ENCODE measurements at regions not wholly inside any gene's neighbourhood (a gene's known extent, or its start where the extent isn't known, plus 50 kb on each side); places are given as distances from the start of the nearest gene placed in this dataset.

GRCh38 chr11:70815485-70815832 lies 417.1 kb downstream of the CTTN start:
- WGBS, result 89% methylated on average over 7 of the region's 7 CpGs
- no peak overlapping the region for H3K27ac ChIP-seq (ENCODE audit: low read depth)
- DNase-seq (ENCODE audit: extremely low spot score), result no peak
- H3K4me1 ChIP-seq (ENCODE audit: insufficient read depth), result no peaks in the 10 kb centered on the region
- no peak overlapping the region for H3K4me3 ChIP-seq (ENCODE audit: low read depth, low read length)
- H3K36me3 ChIP-seq (ENCODE audit: insufficient read depth), result no peaks in the 10 kb centered on the region

GRCh38 chr11:70816156-70816678 lies 417.9 kb downstream of the CTTN start:
- Histone ChIP-seq H3K4me1 (ENCODE audit: insufficient read depth) (no peaks in the 10 kb centered on the region), H3K36me3 (ENCODE audit: insufficient read depth) (no peaks in the 10 kb centered on the region), H3K27ac (ENCODE audit: low read depth) (no peak overlapping the region), H3K4me3 (ENCODE audit: low read depth, low read length) (no peak overlapping the region)
- no peak for DNase-seq (ENCODE audit: extremely low spot score)
- 67% methylated on average over 10 of the region's 10 CpGs for WGBS

- no peak overlapping the region for H3K4me3 ChIP-seq (ENCODE audit: low read depth, low read length)
- 64% methylated on average over 9 of the region's 9 CpGs for WGBS
- no peaks in the 10 kb centered on the region for H3K36me3 ChIP-seq (ENCODE audit: insufficient read depth)
- no peak for DNase-seq (ENCODE audit: extremely low spot score)
- H3K27ac ChIP-seq (ENCODE audit: low read depth), result no peak overlapping the region
- H3K4me1 ChIP-seq (ENCODE audit: insufficient read depth), result no peaks in the 10 kb centered on the region
These were observed 420.0 kb downstream of the CTTN start for GRCh38 chr11:70818351-70818750.

- Histone ChIP-seq H3K4me3 (ENCODE audit: low read depth, low read length) (no peak overlapping the region), H3K36me3 (ENCODE audit: insufficient read depth) (no peaks in the 10 kb centered on the region), H3K4me1 (ENCODE audit: insufficient read depth) (no peaks in the 10 kb centered on the region), H3K27ac (ENCODE audit: low read depth) (no peak overlapping the region)
- no peak for DNase-seq (ENCODE audit: extremely low spot score)
- WGBS, result 75% methylated on average over 15 of the region's 15 CpGs
These were observed 420.7 kb downstream of the CTTN start for GRCh38 chr11:70819022-70819421.

- Histone ChIP-seq H3K4me1 (ENCODE audit: insufficient read depth) (no peaks in the 10 kb centered on the region), H3K27ac (ENCODE audit: low read depth) (no peak overlapping the region), H3K4me3 (ENCODE audit: low read depth, low read length) (no peak overlapping the region), H3K36me3 (ENCODE audit: insufficient read depth) (no peaks in the 10 kb centered on the region)
- WGBS, result 95% methylated on average over 35 of the region's 35 CpGs
- DNase-seq (ENCODE audit: extremely low spot score), result no peak
These were observed 422.0 kb downstream of the CTTN start for GRCh38 chr11:70820311-70820710.

- Histone ChIP-seq H3K36me3 (ENCODE audit: insufficient read depth) (no peaks in the 10 kb centered on the region), H3K4me1 (ENCODE audit: insufficient read depth) (no peaks in the 10 kb centered on the region), H3K27ac (ENCODE audit: low read depth) (no peak overlapping the region), H3K4me3 (ENCODE audit: low read depth, low read length) (no peak overlapping the region)
- 92% methylated on average over 14 of the region's 14 CpGs for WGBS
- DNase-seq (ENCODE audit: extremely low spot score), result no peak
These were observed 422.4 kb downstream of the CTTN start for GRCh38 chr11:70820712-70821111.

- H3K36me3 ChIP-seq (ENCODE audit: insufficient read depth), result no peaks in the 10 kb centered on the region
- H3K4me1 ChIP-seq (ENCODE audit: insufficient read depth), result no peaks in the 10 kb centered on the region
- no peak for DNase-seq (ENCODE audit: extremely low spot score)
- no peak overlapping the region for H3K4me3 ChIP-seq (ENCODE audit: low read depth, low read length)
- WGBS, result 95% methylated on average over 7 of the region's 7 CpGs
- no peak overlapping the region for H3K27ac ChIP-seq (ENCODE audit: low read depth)
These were observed 425.4 kb downstream of the CTTN start for GRCh38 chr11:70823771-70824170.

- Histone ChIP-seq H3K4me3 (ENCODE audit: low read depth, low read length) (no peak overlapping the region), H3K27ac (ENCODE audit: low read depth) (no peak overlapping the region)
- 16% methylated on average over 17 of the region's 17 CpGs for WGBS
These were observed 426.4 kb downstream of the CTTN start for GRCh38 chr11:70824605-70825245.

GRCh38 chr11:70825893-70826540 lies 426.4 kb downstream of the SHANK2 start:
- no peak overlapping the region for H3K27ac ChIP-seq (ENCODE audit: low read depth)
- no peak overlapping the region for H3K4me3 ChIP-seq (ENCODE audit: low read depth, low read length)
- 37% methylated on average over 21 of the region's 21 CpGs for WGBS
- no peaks in the 10 kb centered on the region for H3K4me1 ChIP-seq (ENCODE audit: insufficient read depth)
- DNase-seq (ENCODE audit: extremely low spot score), result no peak
- H3K36me3 ChIP-seq (ENCODE audit: insufficient read depth), result no peaks in the 10 kb centered on the region

More at GRCh38 chr11:70824605-70825245, 426.4 kb downstream of the CTTN start:
- Histone ChIP-seq H3K4me1 (ENCODE audit: insufficient read depth) (no peaks in the 10 kb centered on the region), H3K36me3 (ENCODE audit: insufficient read depth) (no peaks in the 10 kb centered on the region)
- DNase-seq (ENCODE audit: extremely low spot score), result no peak

- WGBS, result 12% methylated on average over 35 of the region's 35 CpGs
- DNase-seq (ENCODE audit: extremely low spot score), result no peak
- Histone ChIP-seq H3K4me1 (ENCODE audit: insufficient read depth) (no peaks in the 10 kb centered on the region), H3K36me3 (ENCODE audit: insufficient read depth) (no peaks in the 10 kb centered on the region), H3K27ac (ENCODE audit: low read depth) (no peak overlapping the region), H3K4me3 (ENCODE audit: low read depth, low read length) (no peak overlapping the region)
These were observed 425.6 kb downstream of the SHANK2 start for GRCh38 chr11:70826541-70827335.

- Histone ChIP-seq H3K36me3 (ENCODE audit: insufficient read depth) (no peaks in the 10 kb centered on the region), H3K4me1 (ENCODE audit: insufficient read depth) (no peaks in the 10 kb centered on the region), H3K4me3 (ENCODE audit: low read depth, low read length) (no peak overlapping the region), H3K27ac (ENCODE audit: low read depth) (no peak overlapping the region)
- 57% methylated on average over 20 of the region's 20 CpGs for WGBS
- no peak for DNase-seq (ENCODE audit: extremely low spot score)
These were observed 423.7 kb downstream of the SHANK2 start for GRCh38 chr11:70828593-70829082.

GRCh38 chr11:70829134-70829885 lies 423.1 kb downstream of the SHANK2 start:
- Histone ChIP-seq H3K27ac (ENCODE audit: low read depth) (no peak overlapping the region), H3K4me3 (ENCODE audit: low read depth, low read length) (no peak overlapping the region), H3K4me1 (ENCODE audit: insufficient read depth) (no peaks in the 10 kb centered on the region), H3K36me3 (ENCODE audit: insufficient read depth) (no peaks in the 10 kb centered on the region)
- 89% methylated on average over 18 of the region's 18 CpGs for WGBS
- no peak for DNase-seq (ENCODE audit: extremely low spot score)

- Histone ChIP-seq H3K4me1 (ENCODE audit: insufficient read depth) (no peaks in the 10 kb centered on the region), H3K4me3 (ENCODE audit: low read depth, low read length) (no peak overlapping the region), H3K36me3 (ENCODE audit: insufficient read depth) (no peaks in the 10 kb centered on the region), H3K27ac (ENCODE audit: low read depth) (no peak overlapping the region)
- no peak for DNase-seq (ENCODE audit: extremely low spot score)
- WGBS, result 75% methylated on average over 9 of the region's 9 CpGs
These were observed 422.5 kb downstream of the SHANK2 start for GRCh38 chr11:70829886-70830272.
